Epithelial cell of esophagus (primary cell): ENCODE measurements at regions not wholly inside any gene's neighbourhood (a gene's known extent, or its start where the extent isn't known, plus 50 kb on each side); places are given as distances from the start of the nearest gene placed in this dataset.

Experiments
- DNase-seq: peaks from one replicate; pipeline ENCODE4 v3.0.0; 2010; ENCODE audit warnings: low read depth
- H3K4me3 ChIP-seq: 2 replicates; pipeline ENCODE4 v1.5.1; 2011; ENCODE audit warnings: mild to moderate bottlenecking, low read length, control low read depth
- TF ChIP-seq, protein P1 (sequence below): IDR thresholded peaks from 2 replicates; pipeline ENCODE4 v1.5.1; 2011; ENCODE audit warnings: low read depth, mild to moderate bottlenecking, low read length, control low read depth, inconsistent platforms; ENCODE audit not compliant: insufficient read depth; ENCODE audit errors: missing control alignments

- DNase-seq = no peak
- TF ChIP-seq, protein P1, sequence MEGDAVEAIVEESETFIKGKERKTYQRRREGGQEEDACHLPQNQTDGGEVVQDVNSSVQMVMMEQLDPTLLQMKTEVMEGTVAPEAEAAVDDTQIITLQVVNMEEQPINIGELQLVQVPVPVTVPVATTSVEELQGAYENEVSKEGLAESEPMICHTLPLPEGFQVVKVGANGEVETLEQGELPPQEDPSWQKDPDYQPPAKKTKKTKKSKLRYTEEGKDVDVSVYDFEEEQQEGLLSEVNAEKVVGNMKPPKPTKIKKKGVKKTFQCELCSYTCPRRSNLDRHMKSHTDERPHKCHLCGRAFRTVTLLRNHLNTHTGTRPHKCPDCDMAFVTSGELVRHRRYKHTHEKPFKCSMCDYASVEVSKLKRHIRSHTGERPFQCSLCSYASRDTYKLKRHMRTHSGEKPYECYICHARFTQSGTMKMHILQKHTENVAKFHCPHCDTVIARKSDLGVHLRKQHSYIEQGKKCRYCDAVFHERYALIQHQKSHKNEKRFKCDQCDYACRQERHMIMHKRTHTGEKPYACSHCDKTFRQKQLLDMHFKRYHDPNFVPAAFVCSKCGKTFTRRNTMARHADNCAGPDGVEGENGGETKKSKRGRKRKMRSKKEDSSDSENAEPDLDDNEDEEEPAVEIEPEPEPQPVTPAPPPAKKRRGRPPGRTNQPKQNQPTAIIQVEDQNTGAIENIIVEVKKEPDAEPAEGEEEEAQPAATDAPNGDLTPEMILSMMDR = no peak
- no peak overlapping the region for H3K4me3 ChIP-seq
Measured at GRCh38 chr12:58167622-58168021, 226.3 kb downstream of the ATP23 start.

- DNase-seq = no peak
- TF ChIP-seq, protein P1 = no peak
- no peak overlapping the region for H3K4me3 ChIP-seq
Measured at GRCh38 chr12:58169826-58170225, 228.5 kb downstream of the ATP23 start.

- no peak for DNase-seq
Measured at GRCh38 chr12:58171914-58172313, 230.5 kb downstream of the ATP23 start.

DNA sequence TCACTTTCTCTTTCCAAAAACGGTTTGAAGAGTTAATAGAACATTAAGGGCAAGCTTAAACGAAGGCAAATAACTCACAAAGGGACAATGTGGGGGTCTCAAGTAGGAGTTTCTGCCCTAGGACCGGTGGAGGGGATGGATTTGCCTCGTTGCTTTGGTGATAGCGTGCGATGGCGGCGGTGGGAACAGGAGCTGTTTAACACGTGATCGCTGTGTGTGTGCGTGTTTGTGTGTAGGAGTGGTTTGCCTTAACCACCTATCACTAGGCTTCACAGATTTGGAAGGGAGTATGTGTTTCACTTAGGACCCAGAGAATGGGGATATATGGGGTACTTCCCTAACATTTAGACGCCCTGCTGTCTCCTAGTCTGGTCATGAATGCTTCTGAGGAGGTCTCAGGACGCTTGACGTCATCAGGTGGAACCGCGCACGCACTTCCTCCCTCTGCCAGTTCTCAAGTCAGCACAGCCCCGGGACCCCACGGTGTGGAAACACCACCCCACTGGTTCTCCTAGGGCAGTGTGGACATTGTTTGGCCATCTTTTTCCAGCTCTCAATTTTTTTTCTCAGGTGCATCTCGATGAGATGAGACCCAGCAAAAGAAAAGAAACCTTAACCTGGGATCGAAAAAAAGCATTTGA, 231.2 kb downstream of the ATP23 start:
- TF ChIP-seq, protein P1 = no peak
- DNase-seq = no peak
- no peak overlapping the region for H3K4me3 ChIP-seq

More at GRCh38 chr12:58171914-58172313, 230.5 kb downstream of the ATP23 start:
- H3K4me3 ChIP-seq = no peak overlapping the region
- TF ChIP-seq, protein P1 = no peak

DNA sequence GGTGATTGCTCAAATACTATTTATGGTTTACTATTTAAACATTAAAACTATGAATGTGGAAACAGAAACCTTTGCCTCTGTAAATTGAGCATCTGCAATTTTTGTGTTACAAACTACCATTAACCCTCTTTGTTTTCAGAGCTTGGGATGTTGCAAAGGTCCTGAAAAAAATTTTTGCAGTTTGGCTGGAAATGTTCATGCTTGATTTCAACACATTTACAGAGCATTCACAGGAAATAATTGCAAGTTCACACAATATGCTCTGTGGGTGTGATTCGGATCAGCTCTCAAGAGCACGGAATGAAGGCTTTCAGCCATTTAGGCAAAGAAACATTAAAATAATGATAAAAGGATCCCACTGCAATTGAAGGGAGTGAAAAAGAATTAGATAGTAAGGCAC, 232.9 kb downstream of the ATP23 start:
- DNase-seq = no peak
- no peak overlapping the region for H3K4me3 ChIP-seq
- TF ChIP-seq, protein P1 = no peak

DNA sequence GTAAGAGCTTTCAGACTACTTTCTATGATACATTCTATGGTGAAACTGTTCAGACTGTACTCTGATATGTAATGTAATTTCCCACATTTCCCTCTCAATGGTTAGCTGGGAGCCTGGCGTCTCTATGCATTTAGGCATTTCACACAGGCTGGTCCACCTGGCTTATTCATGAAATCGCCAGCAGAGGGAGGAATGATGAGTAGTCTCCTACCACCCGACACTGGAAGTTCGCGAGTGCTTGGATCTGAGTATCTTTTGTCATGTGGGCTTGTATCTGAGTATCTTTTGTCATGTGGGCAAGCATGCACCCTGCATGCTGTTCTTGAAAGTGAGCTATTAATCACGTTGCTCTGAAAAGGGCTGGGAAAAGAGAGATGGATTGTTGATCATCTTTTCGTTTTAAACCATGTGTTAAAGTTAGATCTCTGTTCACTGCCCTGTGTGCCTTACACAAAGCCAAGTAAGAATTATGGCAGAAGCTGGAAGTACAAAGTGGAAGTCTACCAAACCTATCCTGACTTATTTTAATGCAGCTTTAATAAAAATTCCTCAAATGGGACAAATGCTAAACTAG, 235.0 kb downstream of the ATP23 start:
- peak; percentile 36 for DNase-seq
- H3K4me3 ChIP-seq = no peak overlapping the region
- TF ChIP-seq, protein P1 = peak; percentile 41

GRCh38 chr12:58177366-58177765, 236.0 kb downstream of the ATP23 start:
- H3K4me3 ChIP-seq = no peak overlapping the region
- TF ChIP-seq, protein P1 = no peak
- DNase-seq = no peak
